ENCODE measurements at regions not wholly inside any gene's neighbourhood (a gene's known extent, or its start where the extent isn't known, plus 50 kb on each side); places are given as distances from the start of the nearest gene placed in this dataset.

DNA sequence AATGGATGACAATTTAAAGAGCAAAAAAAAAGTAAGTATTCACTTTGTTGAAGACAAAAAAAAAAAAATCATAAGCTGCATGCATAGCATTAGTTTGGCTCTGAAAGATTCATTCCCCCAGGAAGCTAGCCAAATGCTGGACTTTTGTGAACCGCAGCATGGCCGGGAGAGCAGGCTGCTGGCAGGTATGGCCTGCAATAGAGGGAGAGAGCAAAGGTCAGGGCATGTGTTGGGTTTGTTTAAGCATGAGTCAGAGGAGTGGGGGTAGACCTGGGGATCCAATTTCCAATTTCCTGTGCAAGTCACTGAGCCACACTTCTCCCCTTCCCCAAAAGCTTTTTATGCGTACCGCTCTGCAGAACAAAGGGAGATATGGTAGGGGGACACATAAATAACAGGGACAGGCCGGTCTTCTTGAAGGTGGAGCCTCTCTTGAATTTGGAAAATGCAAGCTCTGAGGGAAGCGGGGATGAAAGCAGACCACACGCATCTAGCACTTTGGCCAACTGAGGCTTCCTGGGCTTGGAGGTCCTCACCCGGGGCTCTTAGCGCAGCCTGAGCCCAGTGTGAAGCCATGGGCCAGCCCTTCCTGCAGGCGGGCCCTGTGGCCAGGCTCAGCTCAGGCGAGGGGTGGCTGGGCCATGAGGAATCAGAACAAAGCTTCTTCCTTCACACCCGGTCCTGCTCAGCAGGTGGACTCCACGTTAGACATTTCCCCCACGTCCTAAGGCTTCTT, 171.1 kb downstream of the TOMM20 start (continued):
- TF ChIP-seq SP1 (IDR thresholded peaks at IDR 0.05) (no peak), SP1 (CRISPR knock-in tag; IDR thresholded peaks at IDR 0.05) (0 out of 2 replicates have a peak, but pooled peaks have one; percentile 22), ZNF12 (CRISPR knock-in tag; IDR thresholded peaks at IDR 0.05) (peak; percentile 61; the same call in 1 of the 2 replicates), TOPORS (CRISPR knock-in tag; IDR thresholded peaks at IDR 0.05) (peak; percentile 65; the same call in 1 of the 2 replicates), HINFP (CRISPR knock-in tag; IDR thresholded peaks at IDR 0.05; ENCODE audit: low read depth) (peak; percentile 65; the same call in 1 of the 2 replicates), MIER3 (CRISPR knock-in tag; IDR thresholded peaks at IDR 0.05; ENCODE audit: borderline replicate concordance) (peak; percentile 96; the same call in 1 of the 2 replicates), GTF3A (CRISPR knock-in tag; conservative IDR thresholded peaks at IDR 0.05) (0 out of 2 replicates have a peak, but pooled peaks have one; percentile 31), ZNF263 (CRISPR knock-in tag; IDR thresholded peaks at IDR 0.05) (no peak), ZNF354B (CRISPR knock-in tag; IDR thresholded peaks at IDR 0.05) (peak; percentile 64; the same call in 1 of the 2 replicates), RELA (CRISPR knock-in tag; IDR thresholded peaks at IDR 0.05) (no peak), NFE2L2 (IDR thresholded peaks at IDR 0.05; ENCODE audit: low read length) (no peak), ZNF205 (CRISPR knock-in tag; IDR thresholded peaks at IDR 0.05) (peak; percentile 67), MTF2 (CRISPR knock-in tag; IDR thresholded peaks at IDR 0.05; ENCODE audit: borderline replicate concordance) (no peak), DPF2 (CRISPR knock-in tag; IDR thresholded peaks at IDR 0.05; ENCODE audit: borderline replicate concordance, low read depth) (peak; percentile 92), UBTF (CRISPR knock-in tag; IDR thresholded peaks at IDR 0.05) (peak; percentile 53; the same call in 1 of the 2 replicates), NFE2L1 (CRISPR knock-in tag; IDR thresholded peaks at IDR 0.05; ENCODE audit: borderline replicate concordance) (no peak), ZNF274 (CRISPR knock-in tag; IDR thresholded peaks at IDR 0.05) (no peak), REXO4 (CRISPR knock-in tag; IDR thresholded peaks at IDR 0.05; ENCODE audit: borderline replicate concordance) (no peak), BCL3 (CRISPR knock-in tag; IDR thresholded peaks at IDR 0.05) (no peak), KLF12 (CRISPR knock-in tag; IDR thresholded peaks at IDR 0.05; ENCODE audit: borderline replicate concordance) (no peak), ZNF362 (CRISPR knock-in tag; IDR thresholded peaks at IDR 0.05; ENCODE audit: borderline replicate concordance) (peak; percentile 80; the same call in 1 of the 2 replicates)
- TF ChIP-seq, protein P1, sequence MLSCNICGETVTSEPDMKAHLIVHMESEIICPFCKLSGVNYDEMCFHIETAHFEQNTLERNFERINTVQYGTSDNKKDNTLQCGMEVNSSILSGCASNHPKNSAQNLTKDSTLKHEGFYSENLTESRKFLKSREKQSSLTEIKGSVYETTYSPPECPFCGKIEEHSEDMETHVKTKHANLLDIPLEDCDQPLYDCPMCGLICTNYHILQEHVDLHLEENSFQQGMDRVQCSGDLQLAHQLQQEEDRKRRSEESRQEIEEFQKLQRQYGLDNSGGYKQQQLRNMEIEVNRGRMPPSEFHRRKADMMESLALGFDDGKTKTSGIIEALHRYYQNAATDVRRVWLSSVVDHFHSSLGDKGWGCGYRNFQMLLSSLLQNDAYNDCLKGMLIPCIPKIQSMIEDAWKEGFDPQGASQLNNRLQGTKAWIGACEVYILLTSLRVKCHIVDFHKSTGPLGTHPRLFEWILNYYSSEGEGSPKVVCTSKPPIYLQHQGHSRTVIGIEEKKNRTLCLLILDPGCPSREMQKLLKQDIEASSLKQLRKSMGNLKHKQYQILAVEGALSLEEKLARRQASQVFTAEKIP (CRISPR knock-in tag; IDR thresholded peaks at IDR 0.05; ENCODE audit: borderline replicate concordance) = no peak
